ENCODE measurements at regions not wholly inside any gene's neighbourhood (a gene's known extent, or its start where the extent isn't known, plus 50 kb on each side); places are given as distances from the start of the nearest gene placed in this dataset.

- DNase-seq (ENCODE audit: low read depth, low spot score): no peak
- TF ChIP-seq SUZ12 (IDR thresholded peaks at IDR 0.05; ENCODE audit: extremely low read depth, insufficient read depth, insufficient read length) (no peak), ZNF274 (IDR thresholded peaks at IDR 0.05; ENCODE audit: low read depth, low read length) (no peak), YY1 (IDR thresholded peaks at IDR 0.05; ENCODE audit: insufficient read depth, insufficient read length) (no peak)
- Histone ChIP-seq H3K4me3 (ENCODE audit: insufficient read length, low read depth) (no peak overlapping the region), H3K9ac (ENCODE audit: insufficient read length, low read depth) (no peak overlapping the region), H3K36me3 (ENCODE audit: insufficient read depth, insufficient read length, low read length) (no peaks in the 10 kb centered on the region), H3K4me1 (ENCODE audit: insufficient read depth, insufficient read length) (no peaks in the 10 kb centered on the region), H3K9me3 (ENCODE audit: insufficient read depth, low read length) (no peaks in the 10 kb centered on the region; the same call in 1 of the 2 replicates), H3K27me3 (ENCODE audit: insufficient read depth, insufficient read length) (no peaks in the 10 kb centered on the region)
Measured at GRCh38 chr4:148986951-148987350, 544.7 kb upstream of the NR3C2 start.

DNA sequence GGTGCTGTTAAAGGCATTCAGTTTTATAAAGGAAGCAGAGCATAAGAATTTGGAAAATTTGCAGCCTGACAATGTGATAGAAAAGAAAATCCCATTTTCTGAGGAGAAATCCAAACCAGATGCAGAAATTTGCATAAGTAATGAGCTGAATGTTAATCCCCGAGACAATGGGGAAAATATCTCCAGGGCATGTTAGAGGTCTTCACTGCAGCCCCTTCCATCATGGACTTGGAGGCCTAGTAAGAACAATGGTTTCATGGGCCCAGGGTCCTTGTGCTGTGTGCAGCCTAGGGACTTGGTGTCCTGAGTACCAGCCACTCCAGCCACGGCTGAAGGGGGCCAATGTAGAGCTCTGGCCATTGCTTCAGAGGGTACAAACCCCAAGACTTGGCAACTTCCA is 542.7 kb upstream of the NR3C2 start:
- no peak overlapping the region for H3K9ac ChIP-seq (ENCODE audit: insufficient read length, low read depth)
- H3K4me3 ChIP-seq (ENCODE audit: insufficient read length, low read depth): no peak overlapping the region
- no peak for TF ChIP-seq YY1 (IDR thresholded peaks at IDR 0.05; ENCODE audit: insufficient read depth, insufficient read length)
- TF ChIP-seq SUZ12 (IDR thresholded peaks at IDR 0.05; ENCODE audit: extremely low read depth, insufficient read depth, insufficient read length): no peak
- TF ChIP-seq ZNF274 (IDR thresholded peaks at IDR 0.05; ENCODE audit: low read depth, low read length): no peak
- no peaks in the 10 kb centered on the region for H3K4me1 ChIP-seq (ENCODE audit: insufficient read depth, insufficient read length)
- no peaks in the 10 kb centered on the region; the same call in 1 of the 2 replicates for H3K9me3 ChIP-seq (ENCODE audit: insufficient read depth, low read length)
- H3K27me3 ChIP-seq (ENCODE audit: insufficient read depth, insufficient read length): no peaks in the 10 kb centered on the region
- no peak for DNase-seq (ENCODE audit: low read depth, low spot score)
- H3K36me3 ChIP-seq (ENCODE audit: insufficient read depth, insufficient read length, low read length): no peaks in the 10 kb centered on the region

DNA sequence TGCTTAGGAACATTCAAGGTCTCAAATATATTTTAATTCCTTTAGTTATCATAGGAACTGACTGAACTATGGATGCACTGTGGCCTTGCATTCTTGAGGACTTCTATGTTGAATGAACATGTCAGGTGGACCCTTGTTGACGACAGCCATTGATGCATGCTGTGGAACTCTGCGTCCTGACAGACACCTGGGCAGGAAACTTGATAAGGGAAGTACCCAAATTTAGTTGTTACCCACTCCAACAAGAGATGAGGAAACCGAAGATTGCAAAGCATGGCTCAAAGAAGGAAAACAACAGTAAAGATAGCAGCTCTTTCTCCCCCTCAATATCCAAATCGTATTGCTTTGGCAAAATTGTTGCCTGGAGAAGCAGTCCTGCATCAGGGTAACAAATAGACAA is 540.0 kb upstream of the NR3C2 start:
- Histone ChIP-seq H3K9ac (ENCODE audit: insufficient read length, low read depth) (no peak overlapping the region), H3K36me3 (ENCODE audit: insufficient read depth, insufficient read length, low read length) (no peaks in the 10 kb centered on the region), H3K4me3 (ENCODE audit: insufficient read length, low read depth) (no peak overlapping the region), H3K9me3 (ENCODE audit: insufficient read depth, low read length) (no peaks in the 10 kb centered on the region; the same call in 1 of the 2 replicates), H3K4me1 (ENCODE audit: insufficient read depth, insufficient read length) (no peaks in the 10 kb centered on the region), H3K27me3 (ENCODE audit: insufficient read depth, insufficient read length) (no peaks in the 10 kb centered on the region)
- DNase-seq (ENCODE audit: low read depth, low spot score): no peak
- TF ChIP-seq ZNF274 (IDR thresholded peaks at IDR 0.05; ENCODE audit: low read depth, low read length) (no peak), YY1 (IDR thresholded peaks at IDR 0.05; ENCODE audit: insufficient read depth, insufficient read length) (no peak), SUZ12 (IDR thresholded peaks at IDR 0.05; ENCODE audit: extremely low read depth, insufficient read depth, insufficient read length) (no peak)

GRCh38 chr4:148980782-148981480 is 538.7 kb upstream of the NR3C2 start:
- Histone ChIP-seq H3K36me3 (ENCODE audit: insufficient read depth, insufficient read length, low read length) (no peaks in the 10 kb centered on the region), H3K9me3 (ENCODE audit: insufficient read depth, low read length) (no peaks in the 10 kb centered on the region; the same call in 1 of the 2 replicates), H3K9ac (ENCODE audit: insufficient read length, low read depth) (no peak overlapping the region), H3K27me3 (ENCODE audit: insufficient read depth, insufficient read length) (no peaks in the 10 kb centered on the region), H3K4me3 (ENCODE audit: insufficient read length, low read depth) (no peak overlapping the region), H3K4me1 (ENCODE audit: insufficient read depth, insufficient read length) (no peaks in the 10 kb centered on the region)
- no peak for DNase-seq (ENCODE audit: low read depth, low spot score)
- TF ChIP-seq YY1 (IDR thresholded peaks at IDR 0.05; ENCODE audit: insufficient read depth, insufficient read length) (no peak), SUZ12 (IDR thresholded peaks at IDR 0.05; ENCODE audit: extremely low read depth, insufficient read depth, insufficient read length) (no peak), ZNF274 (IDR thresholded peaks at IDR 0.05; ENCODE audit: low read depth, low read length) (no peak)

DNA sequence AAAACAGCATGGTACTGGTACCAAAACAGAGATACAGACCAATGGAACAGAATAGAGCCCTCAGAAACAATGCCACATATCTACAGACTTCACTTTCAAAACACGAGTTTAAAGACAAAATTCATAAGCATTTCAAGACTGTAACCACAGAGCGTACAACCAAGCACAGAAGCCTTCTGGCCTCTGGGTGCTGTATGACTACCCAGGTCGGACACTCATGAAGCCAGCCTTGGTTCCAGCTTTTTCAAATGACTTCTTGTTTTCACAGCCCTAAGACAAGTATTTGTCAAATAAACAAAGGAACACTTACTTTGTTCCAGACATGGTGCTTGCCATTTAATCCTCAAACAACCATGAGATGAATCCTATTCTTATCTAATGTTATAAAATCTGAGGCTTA is 536.1 kb upstream of the NR3C2 start:
- no peaks in the 10 kb centered on the region for H3K27me3 ChIP-seq (ENCODE audit: insufficient read depth, insufficient read length)
- H3K9me3 ChIP-seq (ENCODE audit: insufficient read depth, low read length): no peaks in the 10 kb centered on the region
- no peak for DNase-seq (ENCODE audit: low read depth, low spot score)
- H3K4me1 ChIP-seq (ENCODE audit: insufficient read depth, insufficient read length): no peaks in the 10 kb centered on the region
- H3K4me3 ChIP-seq (ENCODE audit: insufficient read length, low read depth): no peak overlapping the region
- no peaks in the 10 kb centered on the region for H3K36me3 ChIP-seq (ENCODE audit: insufficient read depth, insufficient read length, low read length)
- no peak overlapping the region for H3K9ac ChIP-seq (ENCODE audit: insufficient read length, low read depth)
- TF ChIP-seq SUZ12 (IDR thresholded peaks at IDR 0.05; ENCODE audit: extremely low read depth, insufficient read depth, insufficient read length) (no peak), YY1 (IDR thresholded peaks at IDR 0.05; ENCODE audit: insufficient read depth, insufficient read length) (no peak), ZNF274 (IDR thresholded peaks at IDR 0.05; ENCODE audit: low read depth, low read length) (no peak)

DNA sequence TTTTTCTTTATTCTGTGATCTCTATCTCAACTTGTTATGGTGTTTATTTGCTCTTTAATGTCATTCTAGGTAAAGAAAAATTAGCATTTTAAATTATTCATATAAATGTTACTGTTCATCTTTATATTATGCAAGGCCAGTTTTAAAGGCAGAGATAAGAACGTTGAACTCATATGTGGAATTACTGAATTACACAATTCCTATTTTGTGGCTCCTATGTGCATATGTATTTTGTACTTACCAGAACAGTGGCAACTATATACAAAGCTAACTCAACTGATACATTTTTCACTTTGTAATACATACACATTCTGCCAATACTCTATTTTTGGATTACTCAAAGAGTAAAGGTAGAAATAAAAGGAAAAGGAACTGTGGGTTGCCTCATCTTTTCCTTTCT is 533.2 kb upstream of the NR3C2 start:
- Histone ChIP-seq H3K27me3 (ENCODE audit: insufficient read depth, insufficient read length) (no peaks in the 10 kb centered on the region), H3K4me1 (ENCODE audit: insufficient read depth, insufficient read length) (no peaks in the 10 kb centered on the region), H3K9ac (ENCODE audit: insufficient read length, low read depth) (no peak overlapping the region), H3K36me3 (ENCODE audit: insufficient read depth, insufficient read length, low read length) (no peaks in the 10 kb centered on the region), H3K9me3 (ENCODE audit: insufficient read depth, low read length) (no peaks in the 10 kb centered on the region), H3K4me3 (ENCODE audit: insufficient read length, low read depth) (no peak overlapping the region)
- no peak for DNase-seq (ENCODE audit: low read depth, low spot score)
- TF ChIP-seq ZNF274 (IDR thresholded peaks at IDR 0.05; ENCODE audit: low read depth, low read length): no peak
- TF ChIP-seq YY1 (IDR thresholded peaks at IDR 0.05; ENCODE audit: insufficient read depth, insufficient read length): no peak
- no peak for TF ChIP-seq SUZ12 (IDR thresholded peaks at IDR 0.05; ENCODE audit: extremely low read depth, insufficient read depth, insufficient read length)

DNA sequence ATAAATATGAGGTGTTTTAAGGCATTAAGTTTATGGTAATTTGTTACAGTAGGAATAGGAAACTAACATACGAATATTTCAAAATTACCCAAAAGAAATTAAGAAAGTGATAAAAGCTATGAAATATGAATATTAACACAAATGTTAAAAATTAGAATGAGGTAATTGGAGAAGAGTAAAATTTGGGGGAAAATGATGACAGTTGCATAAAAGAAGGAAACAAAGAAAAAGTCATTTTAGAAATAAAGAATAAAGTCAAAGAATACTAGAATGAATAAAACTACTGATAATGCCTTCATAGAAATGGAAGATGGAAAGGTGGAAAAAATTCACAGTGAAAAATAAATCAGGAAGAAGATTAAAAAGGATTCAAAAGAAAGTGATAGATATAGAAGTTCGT is 522.9 kb upstream of the NR3C2 start:
- no peak for TF ChIP-seq ZNF274 (IDR thresholded peaks at IDR 0.05; ENCODE audit: low read depth, low read length)
- H3K36me3 ChIP-seq (ENCODE audit: insufficient read depth, insufficient read length, low read length): no peaks in the 10 kb centered on the region
- no peak overlapping the region for H3K4me3 ChIP-seq (ENCODE audit: insufficient read length, low read depth)
- no peaks in the 10 kb centered on the region for H3K9me3 ChIP-seq (ENCODE audit: insufficient read depth, low read length)
- H3K9ac ChIP-seq (ENCODE audit: insufficient read length, low read depth): no peak overlapping the region
- H3K4me1 ChIP-seq (ENCODE audit: insufficient read depth, insufficient read length): no peaks in the 10 kb centered on the region
- DNase-seq (ENCODE audit: low read depth, low spot score): no peak
- H3K27me3 ChIP-seq (ENCODE audit: insufficient read depth, insufficient read length): no peaks in the 10 kb centered on the region

Measured in NT2/D1 (cell line).